Nephron (organoid): ENCODE measurements at regions not wholly inside any gene's neighbourhood (a gene's known extent, or its start where the extent isn't known, plus 50 kb on each side); places are given as distances from the start of the nearest gene placed in this dataset.

ENCODE experiments used
- H3K27ac Mint-ChIP-seq, 3 experiments: 2 replicates each; pipeline ENCODE4 v1.8.0; 2020; ENCODE audit warnings: mixed read lengths in 3 of 3, mild to moderate bottlenecking in 2 of 3, moderate library complexity in 1 of 3
- H3K27me3 Mint-ChIP-seq: 2 replicates; pipeline ENCODE4 v1.8.0; 2021; ENCODE audit warnings: low read depth, mild to moderate bottlenecking, moderate library complexity, mixed read lengths
- H3K36me3 Mint-ChIP-seq: 2 replicates; pipeline ENCODE4 v1.8.0; 2020; ENCODE audit warnings: low read depth, mixed read lengths
- H3K4me1 Mint-ChIP-seq: 2 replicates; pipeline ENCODE4 v1.8.0; 2020; ENCODE audit warnings: mixed read lengths
- H3K4me3 Mint-ChIP-seq, 3 experiments: 2 replicates each; pipeline ENCODE4 v1.8.0; 2020; ENCODE audit warnings: mild to moderate bottlenecking in 3 of 3, mixed read lengths in 3 of 3, moderate library complexity in 2 of 3
- H3K9me3 Mint-ChIP-seq: 2 replicates; pipeline ENCODE4 v1.8.0; 2020; ENCODE audit warnings: mixed read lengths
- CTCF ChIP-seq, 3 experiments: fragments of 200-600 bp; sonication (generic); IDR thresholded peaks; one replicate each; pipeline ENCODE4 v1.5.0; 2021; ENCODE audit warnings: antibody characterized with exemption in 3 of 3; ENCODE audit not compliant: unreplicated experiment in 3 of 3

- peaks cover 18% of the 10 kb centered on the region for H3K9me3 Mint-ChIP-seq
- peaks cover 4% of the 10 kb centered on the region for H3K36me3 Mint-ChIP-seq
- peak overlapping the region in 1 of 3 experiments; percentile 8 for H3K27ac Mint-ChIP-seq
- TF ChIP-seq CTCF (IDR thresholded peaks at IDR 0.05; ENCODE audit: unreplicated experiment in 3 of 3), result no peak
- peaks cover 27% of the 10 kb centered on the region for H3K4me1 Mint-ChIP-seq
- H3K27me3 Mint-ChIP-seq, result peaks cover 23% of the 10 kb centered on the region
- H3K4me3 Mint-ChIP-seq, result no peak overlapping the region
These were observed 243.1 kb upstream of the ECI2 start for GRCh38 chr6:4378319-4378996.

- Mint-ChIP-seq H3K4me3 (no peak overlapping the region), H3K9me3 (peaks cover 13% of the 10 kb centered on the region), H3K27me3 (peaks cover 23% of the 10 kb centered on the region), H3K4me1 (peaks cover 27% of the 10 kb centered on the region), H3K27ac (no peak overlapping the region), H3K36me3 (peaks cover under 1% of the 10 kb centered on the region)
- no peak for TF ChIP-seq CTCF (IDR thresholded peaks at IDR 0.05; ENCODE audit: unreplicated experiment in 3 of 3)
These were observed 242.2 kb upstream of the ECI2 start for GRCh38 chr6:4377603-4378002.

GRCh38 chr6:4374216-4374615 is 238.8 kb upstream of the ECI2 start:
- Mint-ChIP-seq H3K4me1 (peaks cover 30% of the 10 kb centered on the region), H3K36me3 (no peaks in the 10 kb centered on the region), H3K4me3 (no peak overlapping the region), H3K27ac (peak overlapping the region; percentile 13 to 34 (median 32)), H3K9me3 (peaks cover 4% of the 10 kb centered on the region), H3K27me3 (peaks cover 24% of the 10 kb centered on the region)
- TF ChIP-seq CTCF (IDR thresholded peaks at IDR 0.05; ENCODE audit: unreplicated experiment in 3 of 3), result no peak

- H3K36me3 Mint-ChIP-seq, result no peaks in the 10 kb centered on the region
- peaks cover 4% of the 10 kb centered on the region for H3K9me3 Mint-ChIP-seq
- peaks cover 42% of the 10 kb centered on the region for H3K4me1 Mint-ChIP-seq
- H3K4me3 Mint-ChIP-seq, result no peak overlapping the region
- TF ChIP-seq CTCF (IDR thresholded peaks at IDR 0.05; ENCODE audit: unreplicated experiment in 3 of 3), result no peak
- H3K27me3 Mint-ChIP-seq, result peaks cover 23% of the 10 kb centered on the region
- H3K27ac Mint-ChIP-seq, result no peak overlapping the region
These were observed 237.5 kb upstream of the ECI2 start for GRCh38 chr6:4372866-4373265.

- Mint-ChIP-seq H3K4me3 (no peak overlapping the region), H3K27ac (no peak overlapping the region), H3K27me3 (peaks cover 28% of the 10 kb centered on the region), H3K4me1 (peaks cover 42% of the 10 kb centered on the region), H3K36me3 (no peaks in the 10 kb centered on the region), H3K9me3 (peaks cover 4% of the 10 kb centered on the region)
- no peak for TF ChIP-seq CTCF (IDR thresholded peaks at IDR 0.05; ENCODE audit: unreplicated experiment in 3 of 3)
These were observed 236.0 kb upstream of the ECI2 start for GRCh38 chr6:4371207-4371921.
